GM21786 (cell line): ENCODE measurements at regions not wholly inside any gene's neighbourhood (a gene's known extent, or its start where the extent isn't known, plus 50 kb on each side); places are given as distances from the start of the nearest gene placed in this dataset.
"Not testable (repeated sequence)": the region's sequence is repeated elsewhere in the genome, so short reads cannot be mapped to it uniquely, and the experiment has no call there.

ENCODE experiments used
- ATAC-seq: cut with Tn5 transposase; IDR thresholded peaks from one replicate; pipeline ENCODE4 v1.9.1; 2021; ENCODE audit not compliant: unreplicated experiment

DNA sequence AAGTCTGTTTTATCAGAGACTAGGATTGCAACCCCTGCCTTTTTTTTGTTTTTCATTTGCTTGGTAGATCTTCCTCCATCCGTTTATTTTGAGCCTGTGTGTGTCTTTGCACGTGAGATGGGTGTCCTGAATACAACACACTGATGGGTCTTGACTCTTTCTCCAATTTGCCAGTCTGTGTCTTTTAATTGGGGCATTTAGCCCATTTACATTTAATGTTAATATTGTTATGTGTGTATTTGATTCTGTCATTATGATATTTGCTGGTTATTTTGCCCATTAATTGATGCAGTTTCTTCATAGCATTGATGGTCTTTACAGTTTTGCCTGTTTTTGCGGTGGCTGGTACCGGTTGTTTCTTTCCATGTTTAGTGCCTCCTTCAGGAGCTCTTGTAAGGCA is 116.0 kb upstream of the PALM2AKAP2 start:
- not testable (repeated sequence) for ATAC-seq

DNA sequence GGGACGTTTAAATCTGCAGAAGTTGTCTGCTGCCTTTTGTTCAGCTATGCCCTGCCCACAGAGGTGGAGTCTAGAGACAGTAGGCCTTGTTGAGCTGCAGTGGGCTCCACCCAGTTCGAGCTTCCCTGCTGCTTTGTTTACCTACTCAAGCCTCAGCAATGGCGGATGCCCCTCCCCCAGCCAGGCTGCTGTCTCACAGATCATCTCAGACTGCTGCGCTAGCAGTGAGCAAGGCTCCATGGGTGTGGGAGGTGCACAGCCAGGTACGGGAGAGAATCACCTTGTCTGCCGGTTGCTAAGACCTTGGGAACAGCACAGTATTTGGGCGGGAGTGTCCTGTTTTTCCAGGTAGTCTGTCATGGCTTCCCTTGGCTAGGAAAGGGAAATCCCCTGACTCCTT is 114.3 kb upstream of the PALM2AKAP2 start:
- ATAC-seq: not testable (repeated sequence)

DNA sequence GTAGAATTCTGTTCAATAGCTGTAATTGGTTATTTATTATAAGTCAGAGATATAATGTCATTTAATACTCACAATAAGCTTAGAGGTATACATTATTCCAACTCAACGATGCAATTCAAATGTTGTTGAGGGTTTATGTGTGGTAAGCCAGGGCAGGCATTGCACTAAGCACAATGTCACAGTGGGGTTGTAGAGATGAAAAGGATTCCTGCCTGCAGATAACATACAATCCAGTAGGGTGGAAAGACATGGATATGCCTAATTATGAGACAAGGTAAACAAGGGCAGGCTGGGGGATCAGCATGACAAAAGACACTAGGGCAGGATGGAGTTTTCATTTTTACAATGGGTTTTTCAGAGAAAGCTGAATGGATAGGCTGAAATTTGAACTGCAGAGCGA is 98.7 kb upstream of the PALM2AKAP2 start:
- ATAC-seq: no peak

GRCh38 chr9:109682227-109682626 is 97.8 kb upstream of the PALM2AKAP2 start:
- no peak for ATAC-seq

DNA sequence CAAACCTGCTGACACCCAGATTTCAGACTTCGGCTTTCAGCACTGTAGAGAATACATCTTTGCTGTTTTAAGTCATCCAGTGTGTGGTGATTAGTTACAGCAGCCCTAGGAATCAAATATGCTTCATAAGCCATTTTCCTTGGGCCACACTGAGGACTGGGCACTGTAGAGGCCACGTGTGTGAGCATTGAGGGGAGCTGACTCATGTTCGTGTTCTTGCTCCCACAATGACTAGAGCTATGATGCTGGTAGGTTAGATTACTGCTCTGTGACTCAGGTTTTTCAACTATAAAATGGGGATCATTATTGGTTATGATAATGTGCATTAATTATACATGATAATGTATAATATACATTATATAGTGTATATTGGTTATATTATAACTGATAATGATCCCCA is 96.5 kb upstream of the PALM2AKAP2 start:
- ATAC-seq: no peak

DNA sequence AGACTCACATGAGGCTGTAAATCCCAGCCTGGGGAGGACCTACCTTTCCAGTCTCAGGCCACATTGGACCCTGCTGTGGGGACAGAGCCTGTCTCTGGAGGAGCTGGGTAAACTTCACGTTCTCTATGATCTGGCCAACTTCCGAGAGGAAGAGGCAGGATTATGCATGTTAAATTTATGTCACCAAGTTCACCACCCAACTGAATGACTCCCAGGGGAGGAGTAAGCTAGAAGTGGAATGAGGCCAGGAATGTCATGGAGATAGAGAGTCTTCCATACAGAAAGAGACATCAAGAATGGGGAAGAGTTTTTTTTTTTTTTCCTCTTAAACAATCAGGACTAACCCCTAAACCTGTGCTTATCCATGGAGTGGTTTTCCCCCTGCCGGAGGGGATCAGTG is 90.3 kb upstream of the PALM2AKAP2 start:
- no peak for ATAC-seq

- no peak for ATAC-seq
These were observed 81.0 kb upstream of the PALM2AKAP2 start for GRCh38 chr9:109699019-109699418.

- no peak for ATAC-seq
These were observed 75.5 kb upstream of the PALM2AKAP2 start for GRCh38 chr9:109704546-109704945.

DNA sequence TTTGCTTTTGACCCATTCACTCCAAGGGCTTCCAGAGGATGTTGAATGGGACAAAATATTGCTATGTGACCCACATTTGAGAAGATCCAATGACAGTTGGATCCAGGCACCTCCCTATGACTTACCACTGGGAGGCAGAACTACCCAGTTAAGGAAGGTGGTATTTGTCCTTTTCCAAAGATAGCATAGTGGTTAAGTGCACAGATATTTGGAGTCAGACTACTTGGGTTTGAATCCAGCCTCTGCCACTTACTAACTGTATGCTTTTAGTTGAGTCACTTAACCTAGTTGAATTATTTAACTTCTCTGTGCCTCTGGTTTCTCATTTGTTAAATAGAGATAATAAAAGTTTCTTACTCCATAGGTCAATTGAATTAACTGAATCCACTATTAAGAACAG is 74.5 kb upstream of the PALM2AKAP2 start:
- no peak for ATAC-seq

DNA sequence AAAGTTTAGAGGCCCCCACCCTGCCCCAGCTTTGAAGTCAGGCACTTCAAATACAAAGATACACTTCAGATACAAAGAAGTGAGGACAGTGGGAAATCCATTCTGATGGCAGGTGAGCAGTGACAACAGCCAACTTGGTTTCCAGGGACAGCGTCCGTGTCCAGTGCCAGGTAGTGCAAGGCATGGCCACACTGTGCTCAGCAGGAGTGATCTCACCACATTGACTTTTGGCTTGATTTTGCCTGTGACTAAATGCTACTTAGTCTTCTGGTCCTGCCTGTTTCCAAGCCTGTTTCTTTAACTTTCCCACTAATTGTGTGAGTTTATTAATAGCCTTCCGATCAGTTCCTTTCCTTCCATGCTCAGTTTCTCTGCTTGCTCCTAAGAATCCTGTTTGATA is 72.6 kb upstream of the PALM2AKAP2 start:
- no peak for ATAC-seq

GRCh38 chr9:109708451-109708945 is 71.5 kb upstream of the PALM2AKAP2 start:
- ATAC-seq: no peak

DNA sequence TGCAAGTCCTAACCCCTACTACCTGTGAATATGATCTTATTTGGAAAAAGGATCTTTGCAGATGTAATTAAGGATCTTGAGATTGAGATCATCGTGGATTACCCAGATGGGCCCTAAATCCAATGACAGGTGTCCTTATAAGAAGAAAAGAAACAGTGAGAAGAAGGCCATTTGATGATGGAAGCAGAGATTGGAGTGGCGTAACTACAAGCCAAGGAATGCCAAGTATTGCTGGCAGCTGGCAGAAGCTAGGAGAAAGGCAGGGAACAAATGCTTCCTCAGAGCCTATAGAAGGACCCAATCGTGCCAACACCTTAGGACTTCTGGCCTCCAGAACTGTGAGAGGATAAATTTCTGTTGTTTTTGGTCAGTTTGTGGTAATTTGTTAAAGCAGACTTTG is 70.1 kb upstream of the PALM2AKAP2 start:
- ATAC-seq: no peak

DNA sequence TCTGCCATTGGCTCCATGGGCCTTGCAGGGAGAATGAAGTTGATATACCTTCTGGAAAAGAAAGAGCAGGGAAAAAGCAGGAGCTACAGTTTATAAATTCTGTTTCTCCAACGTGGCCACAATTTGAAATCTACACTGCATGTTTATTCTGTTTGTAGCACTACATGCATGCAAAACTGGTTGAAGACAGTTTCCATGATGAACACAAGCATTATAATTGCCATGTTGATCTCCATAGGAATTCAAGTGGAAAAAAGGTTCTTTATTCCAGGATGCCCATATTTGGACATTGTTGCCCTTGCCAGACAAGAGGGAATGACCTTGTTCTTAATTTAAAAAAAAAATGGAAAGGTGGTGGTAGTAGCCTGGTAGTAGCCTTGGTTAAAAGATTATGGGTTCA is 69.2 kb upstream of the PALM2AKAP2 start:
- no peak for ATAC-seq

DNA sequence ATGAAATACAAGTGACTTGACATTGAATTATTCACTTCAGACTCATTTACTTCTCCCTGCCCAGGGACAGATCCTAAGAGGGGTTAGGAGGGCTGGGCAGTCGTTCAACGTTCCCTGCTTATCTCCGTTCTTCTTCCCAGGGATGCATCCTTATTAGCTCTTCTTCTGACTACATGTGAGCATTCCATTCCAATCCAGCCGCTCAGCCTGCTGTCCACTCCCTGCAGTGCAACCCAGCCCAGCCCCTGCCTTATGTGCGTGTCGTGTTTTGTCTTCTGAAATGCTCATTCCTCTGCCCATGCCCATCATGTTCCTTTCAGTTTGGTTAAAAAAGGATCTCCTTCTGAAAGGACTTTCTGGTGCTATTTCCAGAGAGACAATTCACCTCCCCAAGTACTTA is 64.7 kb upstream of the PALM2AKAP2 start:
- no peak for ATAC-seq

GRCh38 chr9:109716631-109717030 is 63.4 kb upstream of the PALM2AKAP2 start:
- ATAC-seq: no peak

- ATAC-seq: no peak
These were observed 62.7 kb upstream of the PALM2AKAP2 start for GRCh38 chr9:109717342-109717741.

DNA sequence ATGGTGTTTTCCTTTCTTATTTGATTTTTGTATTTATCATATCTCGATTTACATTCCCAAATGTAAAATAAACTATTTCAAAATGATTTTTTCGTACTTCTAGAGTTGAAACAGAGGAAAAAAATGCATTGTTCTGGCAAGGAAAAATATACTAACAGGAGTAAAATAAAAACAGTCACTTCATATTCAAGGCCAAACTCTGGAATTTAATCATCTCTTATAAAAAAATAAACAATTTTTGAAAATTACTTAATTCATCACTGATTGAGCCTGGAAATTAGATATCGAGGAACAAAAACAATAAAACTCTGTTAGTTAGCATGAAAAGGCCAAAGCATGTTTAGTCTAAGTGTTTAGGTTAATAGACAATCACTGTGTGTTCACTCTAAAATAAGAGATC is 61.1 kb upstream of the PALM2AKAP2 start:
- no peak for ATAC-seq

- no peak for ATAC-seq
These were observed 59.0 kb upstream of the PALM2AKAP2 start for GRCh38 chr9:109721001-109721400.

GRCh38 chr9:109722007-109722406 is 58.0 kb upstream of the PALM2AKAP2 start:
- ATAC-seq: no peak

GRCh38 chr9:109723781-109724180 is 56.2 kb upstream of the PALM2AKAP2 start:
- ATAC-seq: no peak

DNA sequence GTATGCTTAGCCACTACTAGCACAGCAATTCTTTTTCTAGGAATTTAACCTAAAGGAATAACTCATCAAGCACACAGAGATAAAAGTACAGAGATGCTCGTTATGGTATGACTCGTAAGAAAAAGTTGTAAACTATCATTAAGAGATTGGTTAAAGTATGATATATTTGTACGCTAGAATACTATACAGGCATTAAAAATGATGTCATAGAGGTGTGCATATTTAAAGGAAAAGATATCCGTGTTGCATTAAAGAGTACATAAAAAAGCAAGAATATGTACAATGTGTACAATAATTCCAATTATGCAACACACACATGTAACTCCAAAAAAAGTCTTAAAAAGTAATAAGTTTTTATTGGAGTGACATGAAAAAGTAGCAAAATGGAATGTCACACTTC is 54.5 kb upstream of the PALM2AKAP2 start:
- ATAC-seq: no peak

GRCh38 chr9:109726119-109726518 is 53.9 kb upstream of the PALM2AKAP2 start:
- no peak for ATAC-seq

DNA sequence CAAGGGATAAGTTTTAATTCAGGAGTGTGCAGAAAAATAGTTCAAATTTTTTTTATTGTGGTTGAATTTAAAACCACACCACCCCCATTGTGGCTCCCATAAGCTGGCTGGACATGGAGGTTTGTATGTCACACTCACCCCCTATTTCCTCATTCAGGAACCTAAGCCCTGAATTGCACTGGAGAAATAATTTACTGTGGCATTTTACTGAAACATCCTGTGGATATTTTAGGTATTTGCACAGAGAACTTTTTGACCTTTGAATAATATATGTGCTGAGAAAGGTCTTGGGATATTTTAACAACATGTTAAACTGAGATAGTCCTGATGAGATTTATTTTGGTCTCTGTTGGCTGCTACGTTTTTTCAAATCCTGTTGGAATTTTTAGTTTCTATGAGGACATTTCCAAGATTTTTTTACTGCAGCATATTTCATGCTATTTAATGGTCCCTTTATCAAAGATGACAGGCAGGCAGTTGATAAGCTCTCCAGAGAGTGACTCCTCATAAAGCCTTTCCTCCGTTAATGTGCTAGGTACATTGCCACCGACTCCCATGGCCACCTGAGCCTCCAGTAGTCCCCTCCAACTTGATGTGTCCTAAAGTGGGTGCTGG is 51.2 kb upstream of the PALM2AKAP2 start:
- ATAC-seq: no peak
